T-helper 17 cell (primary cell): ENCODE measurements at regions not wholly inside any gene's neighbourhood (a gene's known extent, or its start where the extent isn't known, plus 50 kb on each side); places are given as distances from the start of the nearest gene placed in this dataset.
"Not testable (repeated sequence)": the region's sequence is repeated elsewhere in the genome, so short reads cannot be mapped to it uniquely, and the experiment has no call there.

Source experiments
- ATAC-seq: fragments of 150-1000 bp; cut with Tn5 transposase; 2 replicates; pipeline ENCODE4 v1.10.0; 2021; ENCODE audit warnings: mild to moderate bottlenecking, moderate library complexity
- DNase-seq, 3 donors: peaks; one replicate each; pipeline versions ENCODE4 v3.0.0 to v3.0.0-alpha.2; 2020 to 2021
- H3K9me3 ChIP-seq: one replicate; pipeline ENCODE4 v1.7.0; 2013; ENCODE audit warnings: low read length, mild to moderate bottlenecking; ENCODE audit not compliant: control insufficient read depth, poor library complexity, severe bottlenecking
- H3K27ac Mint-ChIP-seq: one replicate; pipeline ENCODE4 v1.8.0; 2022; ENCODE audit warnings: mild to moderate bottlenecking, moderate library complexity, mixed read lengths
- H3K27me3 Mint-ChIP-seq: one replicate; pipeline ENCODE4 v1.8.0; 2022; ENCODE audit warnings: mixed read lengths
- H3K36me3 Mint-ChIP-seq: one replicate; pipeline ENCODE4 v1.8.0; 2022; ENCODE audit warnings: low read depth, mixed read lengths
- H3K4me1 Mint-ChIP-seq: one replicate; pipeline ENCODE4 v1.8.0; 2022; ENCODE audit warnings: mild to moderate bottlenecking, mixed read lengths
- H3K4me3 Mint-ChIP-seq: one replicate; pipeline ENCODE4 v1.8.0; 2022; ENCODE audit warnings: mild to moderate bottlenecking, moderate library complexity, mixed read lengths

DNA sequence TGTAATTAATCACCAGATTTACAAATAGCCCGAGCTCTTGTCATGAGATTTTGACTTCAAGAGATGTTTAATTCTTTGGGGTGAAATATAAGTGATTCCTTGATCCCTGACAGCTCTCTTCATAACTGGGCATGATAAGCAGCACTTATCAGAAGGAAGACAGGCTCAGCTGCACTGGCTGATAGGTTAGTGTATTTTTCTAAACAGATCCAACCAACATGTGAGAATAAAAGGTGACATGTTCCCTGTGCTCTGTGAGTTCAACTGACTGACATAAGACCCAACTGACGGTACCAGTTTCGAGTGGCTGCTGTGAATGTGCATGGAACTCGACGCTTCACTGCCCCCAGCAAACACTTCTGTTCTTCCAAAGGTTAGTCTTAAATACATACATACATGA lies 114.8 kb downstream of the VCY start:
- no peaks in the 10 kb centered on the region for H3K9me3 ChIP-seq
- ATAC-seq: no peak
- Mint-ChIP-seq H3K27me3 (no peaks in the 10 kb centered on the region), H3K27ac (no peak overlapping the region), H3K36me3 (no peaks in the 10 kb centered on the region), H3K4me1 (no peaks in the 10 kb centered on the region), H3K4me3 (no peak overlapping the region)
- no peak for DNase-seq

DNA sequence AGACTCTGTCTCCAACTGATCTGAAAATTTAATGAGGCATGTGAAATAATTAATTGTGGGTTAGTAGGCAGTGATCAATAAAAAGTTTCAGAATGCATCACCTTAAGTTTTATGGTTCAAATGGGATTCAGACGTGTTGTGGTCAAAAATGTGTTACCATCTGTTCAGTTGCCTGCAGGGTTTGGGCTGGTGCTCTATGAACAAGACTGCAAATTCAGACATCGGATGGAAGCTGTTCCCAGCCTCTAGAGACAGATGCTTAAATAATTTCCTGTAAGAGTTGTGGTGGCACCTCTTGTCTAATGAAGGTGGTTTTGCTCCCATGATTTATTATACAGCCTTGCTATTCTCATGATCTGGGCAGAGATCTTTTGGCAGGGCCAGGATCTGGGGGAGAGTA lies 113.6 kb downstream of the VCY start:
- Mint-ChIP-seq H3K36me3 (no peaks in the 10 kb centered on the region), H3K27ac (no peak overlapping the region), H3K4me1 (no peaks in the 10 kb centered on the region), H3K4me3 (no peak overlapping the region), H3K27me3 (no peaks in the 10 kb centered on the region)
- no peaks in the 10 kb centered on the region for H3K9me3 ChIP-seq
- DNase-seq: no peak
- ATAC-seq: no peak

DNA sequence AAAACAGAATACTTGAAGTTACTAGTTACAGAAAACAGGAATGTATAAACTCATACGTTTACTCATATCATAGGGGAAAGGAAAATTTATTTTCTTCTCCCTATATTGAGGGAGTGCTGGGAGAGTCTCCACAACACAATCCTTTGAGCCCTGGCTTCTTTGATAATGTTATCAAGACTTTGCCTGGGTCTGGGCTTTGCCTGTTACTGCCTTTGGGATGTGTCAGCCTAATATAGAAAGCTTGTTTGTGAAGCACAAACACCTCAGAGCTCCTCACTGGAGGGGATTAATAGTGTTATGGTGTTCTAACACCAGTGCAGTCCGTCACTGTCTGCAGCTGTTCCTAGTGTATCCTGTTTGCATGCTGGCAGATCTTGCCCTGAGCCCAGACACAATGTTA lies 107.8 kb downstream of the VCY start:
- Mint-ChIP-seq H3K36me3 (no peaks in the 10 kb centered on the region), H3K4me3 (no peak overlapping the region), H3K27ac (no peak overlapping the region), H3K27me3 (no peaks in the 10 kb centered on the region), H3K4me1 (no peaks in the 10 kb centered on the region)
- ATAC-seq (no peak), DNase-seq (no peak)
- no peaks in the 10 kb centered on the region for H3K9me3 ChIP-seq

DNA sequence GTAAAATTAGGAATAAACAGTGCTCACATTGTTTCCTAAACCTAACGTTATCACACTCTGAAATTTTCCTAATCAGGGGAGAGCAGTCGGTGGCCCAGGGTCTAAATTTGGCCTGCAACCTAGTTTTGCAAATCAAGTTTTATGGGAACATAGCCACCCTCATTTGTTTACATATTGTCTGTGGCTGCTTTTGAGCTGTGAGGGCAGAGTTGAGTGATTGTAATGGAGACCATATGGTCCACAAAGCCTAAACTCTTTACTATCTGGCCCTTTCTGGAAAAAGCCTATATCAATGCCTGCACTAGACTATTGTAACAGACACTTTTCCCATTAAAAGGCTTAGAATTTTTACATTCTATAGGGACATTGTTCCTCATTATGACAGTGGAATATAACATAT lies 105.2 kb downstream of the VCY start:
- ATAC-seq: no peak
- Mint-ChIP-seq H3K27ac (no peak overlapping the region), H3K4me1 (no peaks in the 10 kb centered on the region), H3K4me3 (no peak overlapping the region), H3K27me3 (no peaks in the 10 kb centered on the region), H3K36me3 (no peaks in the 10 kb centered on the region)
- H3K9me3 ChIP-seq: no peaks in the 10 kb centered on the region
- no peak for DNase-seq

DNA sequence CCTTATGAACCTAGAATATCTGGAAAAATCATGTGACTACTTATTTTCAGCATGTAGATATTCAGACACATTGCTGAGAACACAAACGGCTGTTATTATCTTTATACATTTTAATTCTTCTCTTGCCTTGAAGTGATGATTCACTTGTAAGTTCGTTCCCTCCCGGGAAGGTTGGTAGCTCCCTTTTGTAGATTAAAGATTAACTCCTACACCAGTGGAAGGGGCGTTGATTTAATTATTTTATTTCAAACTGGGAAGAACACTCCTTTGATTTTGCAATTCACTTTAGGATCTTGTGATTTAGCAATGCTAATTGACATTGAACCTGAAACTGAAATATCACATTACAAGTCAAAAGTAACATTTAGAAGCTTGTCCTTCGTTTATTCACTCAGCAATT lies 103.4 kb downstream of the VCY start:
- DNase-seq (no peak), ATAC-seq (no peak)
- H3K4me1 Mint-ChIP-seq: no peaks in the 10 kb centered on the region
- H3K9me3 ChIP-seq: no peaks in the 10 kb centered on the region
- H3K36me3 Mint-ChIP-seq: no peaks in the 10 kb centered on the region
- no peak overlapping the region for H3K27ac Mint-ChIP-seq
- no peaks in the 10 kb centered on the region for H3K27me3 Mint-ChIP-seq
- H3K4me3 Mint-ChIP-seq: no peak overlapping the region

DNA sequence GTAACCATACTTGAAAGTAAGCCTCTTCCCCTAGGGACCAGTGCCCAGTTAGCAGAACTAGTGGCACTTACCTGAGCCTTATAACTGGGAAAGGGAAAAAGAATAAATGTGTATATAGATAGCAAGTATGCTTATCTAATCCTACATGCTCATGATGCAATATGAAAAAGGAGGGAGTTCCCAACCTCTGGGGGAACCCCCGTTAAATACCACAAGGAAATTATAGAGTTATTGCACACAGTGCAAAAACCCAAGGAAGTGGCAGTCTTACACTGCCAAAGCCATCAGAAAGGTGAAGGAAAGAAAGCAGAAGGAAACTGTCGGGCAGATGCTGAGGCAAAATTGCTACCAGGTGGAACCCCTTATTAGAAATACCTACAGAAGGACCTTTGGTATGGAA lies 92.2 kb downstream of the VCY start:
- ATAC-seq, H3K4me1 Mint-ChIP-seq, H3K27me3 Mint-ChIP-seq, DNase-seq, H3K27ac Mint-ChIP-seq, H3K9me3 ChIP-seq, H3K4me3 Mint-ChIP-seq, H3K36me3 Mint-ChIP-seq: not testable (repeated sequence)

DNA sequence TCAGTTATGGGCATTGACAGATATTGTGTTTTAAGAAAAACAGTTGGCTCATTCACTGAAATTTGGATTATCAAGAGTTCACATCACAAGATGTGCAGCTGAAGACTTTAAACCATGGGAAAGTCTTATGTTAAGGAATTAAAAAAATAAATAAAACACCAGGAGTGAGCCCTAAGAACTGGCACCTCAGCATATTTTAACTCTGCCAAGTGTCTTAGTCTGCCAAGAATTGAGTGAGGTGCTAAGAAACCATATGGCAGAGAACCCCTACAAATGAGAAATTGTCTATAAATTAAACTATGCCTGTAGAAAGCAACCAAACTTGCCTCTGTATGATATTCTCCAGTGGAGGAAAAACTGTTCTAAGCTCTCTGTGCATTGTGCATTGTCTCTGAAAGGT lies 78.5 kb downstream of the VCY start:
- Mint-ChIP-seq H3K4me1 (no peaks in the 10 kb centered on the region), H3K36me3 (no peaks in the 10 kb centered on the region), H3K27me3 (no peaks in the 10 kb centered on the region), H3K4me3 (no peak overlapping the region), H3K27ac (no peak overlapping the region)
- ATAC-seq: no peak
- no peak for DNase-seq
- no peaks in the 10 kb centered on the region for H3K9me3 ChIP-seq

DNA sequence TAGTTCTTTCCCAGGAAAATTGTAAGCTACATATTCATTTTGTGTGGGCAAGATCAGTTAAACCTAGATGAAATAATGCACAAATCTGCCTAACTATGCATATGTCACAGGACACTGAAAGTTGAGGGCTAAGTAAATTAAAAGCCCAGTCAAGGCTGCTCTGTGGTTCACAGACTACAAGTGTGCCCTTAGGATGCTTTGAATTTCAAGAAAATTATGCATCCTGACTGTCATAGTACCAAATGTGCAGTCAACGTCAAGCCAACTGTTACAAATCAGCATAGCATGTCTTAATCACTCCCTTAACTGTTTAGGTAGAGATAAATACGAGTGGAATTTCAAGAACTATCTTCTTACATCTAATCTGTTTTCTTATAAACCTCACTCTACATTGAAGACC lies 55.8 kb downstream of the VCY start:
- not testable (repeated sequence) for H3K27ac Mint-ChIP-seq, DNase-seq, H3K27me3 Mint-ChIP-seq, ATAC-seq, H3K9me3 ChIP-seq, H3K4me3 Mint-ChIP-seq, H3K4me1 Mint-ChIP-seq, H3K36me3 Mint-ChIP-seq
